HG03439 (cell line): ENCODE measurements at regions not wholly inside any gene's neighbourhood (a gene's known extent, or its start where the extent isn't known, plus 50 kb on each side); places are given as distances from the start of the nearest gene placed in this dataset.

ENCODE experiments used
- ATAC-seq: cut with Tn5 transposase; IDR thresholded peaks from one replicate; pipeline ENCODE4 v1.9.1; 2021; ENCODE audit warnings: mild to moderate bottlenecking, moderate library complexity; ENCODE audit not compliant: unreplicated experiment

DNA sequence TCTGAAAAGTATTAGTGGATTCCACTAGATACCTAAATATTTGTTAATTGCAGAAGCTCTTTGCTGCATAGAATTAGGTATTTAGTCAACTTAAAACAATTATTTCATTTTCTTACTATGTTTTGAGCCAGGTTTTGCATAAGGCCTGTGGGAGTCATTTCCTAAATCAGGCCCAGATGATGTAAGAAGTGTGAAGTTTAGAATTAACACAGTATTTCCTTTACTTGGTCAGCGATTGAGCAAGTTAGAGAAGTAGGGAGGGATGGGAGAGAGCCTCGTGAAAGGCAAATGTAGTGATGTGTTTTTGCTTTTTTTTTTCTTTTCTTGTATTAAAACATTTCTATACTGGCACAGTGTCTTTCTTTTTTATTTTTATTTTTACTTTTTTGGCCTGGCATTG lies 711.1 kb downstream of the HDGFL1 start:
- ATAC-seq, result no peak

DNA sequence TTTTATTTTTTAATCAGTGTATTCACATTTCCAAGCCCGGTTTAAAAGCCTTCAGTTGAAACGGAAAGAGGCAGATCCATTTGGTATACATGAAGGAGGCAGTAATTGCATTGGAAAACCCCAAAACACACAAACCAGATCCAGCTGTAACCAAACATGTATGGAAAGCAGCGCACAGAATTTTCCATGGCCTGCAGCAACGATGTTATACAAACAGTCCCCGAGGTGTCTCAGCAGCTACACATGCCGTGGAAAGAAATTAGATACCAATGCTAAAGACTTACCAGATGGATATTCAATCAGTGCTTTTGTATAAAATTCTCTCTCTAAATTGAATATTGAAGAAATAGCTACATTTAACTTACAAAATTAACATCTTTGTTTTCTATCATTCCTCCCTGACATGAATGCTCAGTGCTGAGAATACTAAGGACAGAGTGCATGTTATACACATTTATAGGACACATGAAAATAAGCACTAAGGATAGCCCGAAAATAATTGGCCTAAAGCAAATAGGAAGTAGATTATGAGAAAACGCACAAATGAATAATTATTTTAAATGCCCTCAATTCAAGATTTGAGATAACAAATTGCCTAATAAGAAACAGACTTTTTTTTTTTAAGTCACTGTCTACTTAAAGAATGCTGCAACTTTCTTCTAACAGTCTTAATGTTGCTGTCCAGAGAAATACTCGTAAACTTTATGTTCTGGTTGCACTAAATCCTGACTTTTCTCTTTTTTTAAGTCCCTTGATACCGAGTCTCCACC lies 713.1 kb downstream of the HDGFL1 start:
- ATAC-seq, result no peak

DNA sequence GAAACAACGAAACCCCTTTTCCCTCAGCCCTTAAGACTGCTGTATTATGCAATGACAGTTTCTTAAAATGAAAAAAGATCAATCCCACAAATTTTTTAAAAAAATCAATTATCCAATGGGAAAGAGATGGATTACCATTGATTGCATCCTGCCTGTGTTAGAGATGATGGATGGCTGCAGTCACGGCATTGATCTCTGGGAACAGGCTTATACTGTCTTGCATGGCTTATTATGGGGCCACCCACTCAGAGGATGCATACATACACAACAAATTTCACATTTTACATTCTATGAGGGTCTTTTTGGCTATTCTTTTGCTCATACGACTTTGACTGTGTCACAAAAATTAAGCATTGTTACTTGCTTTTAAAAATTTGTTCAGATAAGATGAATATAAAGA lies 724.3 kb downstream of the HDGFL1 start:
- no peak for ATAC-seq

DNA sequence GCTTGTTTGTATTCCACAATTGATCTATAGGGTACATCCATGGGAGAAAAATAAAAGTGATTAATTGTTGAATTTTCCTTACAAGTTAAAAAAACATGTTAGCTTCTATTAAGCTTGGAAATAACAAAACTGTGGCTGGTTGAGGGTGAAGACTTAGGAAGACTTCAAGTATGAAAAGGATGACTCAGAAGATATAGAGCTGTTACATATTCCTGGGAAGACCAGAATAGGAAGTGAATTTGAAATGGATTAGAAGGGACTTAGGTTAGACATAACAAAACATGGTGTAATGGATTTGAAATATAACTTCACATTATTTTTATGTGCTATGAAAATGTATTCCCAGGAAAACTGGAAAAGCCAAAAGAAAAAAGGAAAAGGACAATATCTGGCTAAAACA lies 732.2 kb downstream of the HDGFL1 start:
- no peak for ATAC-seq

DNA sequence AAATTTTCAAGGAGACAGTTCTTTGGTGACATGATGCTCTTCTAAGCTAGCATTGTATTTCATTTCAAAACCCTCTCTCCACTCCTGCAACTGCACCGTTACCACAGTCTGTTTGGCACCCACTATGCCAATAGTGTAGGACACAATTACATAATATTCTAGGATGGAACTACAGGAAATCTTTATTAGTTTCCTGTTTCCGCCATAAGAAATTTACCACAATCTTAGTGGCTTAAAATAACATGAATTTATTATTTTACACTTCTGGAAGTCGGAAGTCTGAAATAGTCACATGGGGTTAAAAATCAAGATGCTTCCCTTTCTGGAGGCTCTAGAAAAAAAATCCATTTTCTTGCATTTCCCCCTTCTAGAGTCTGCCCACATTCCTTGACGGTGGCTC lies 733.1 kb downstream of the HDGFL1 start:
- no peak for ATAC-seq

DNA sequence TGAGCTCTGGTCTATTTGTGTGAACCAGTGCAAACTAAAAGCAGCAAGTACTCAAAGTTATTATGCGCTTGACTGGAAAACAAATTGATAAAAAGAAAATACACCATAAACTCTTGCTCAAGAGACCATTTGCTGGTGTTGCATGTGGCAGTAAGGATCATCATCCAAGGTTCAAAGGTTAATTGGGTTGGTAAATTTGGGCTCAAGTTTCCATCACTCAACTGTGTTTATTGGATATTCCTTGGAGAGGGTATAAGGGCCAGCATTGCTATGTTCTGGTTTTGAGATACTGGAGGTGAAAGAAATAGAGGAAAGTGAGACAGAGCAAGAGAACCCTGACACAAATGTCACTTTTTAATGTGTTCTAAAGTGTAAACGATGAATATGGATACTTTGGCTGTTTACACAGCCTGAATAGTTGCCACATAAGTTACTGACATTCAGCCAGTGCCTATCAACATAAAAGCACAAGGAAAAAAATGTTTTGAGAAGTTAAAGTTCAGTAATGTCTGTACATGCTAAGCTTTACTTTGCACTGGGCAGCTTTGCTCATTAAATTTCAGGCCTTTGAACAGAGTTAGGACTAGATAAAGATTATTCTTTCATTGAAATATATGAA lies 736.1 kb downstream of the HDGFL1 start:
- no peak for ATAC-seq

DNA sequence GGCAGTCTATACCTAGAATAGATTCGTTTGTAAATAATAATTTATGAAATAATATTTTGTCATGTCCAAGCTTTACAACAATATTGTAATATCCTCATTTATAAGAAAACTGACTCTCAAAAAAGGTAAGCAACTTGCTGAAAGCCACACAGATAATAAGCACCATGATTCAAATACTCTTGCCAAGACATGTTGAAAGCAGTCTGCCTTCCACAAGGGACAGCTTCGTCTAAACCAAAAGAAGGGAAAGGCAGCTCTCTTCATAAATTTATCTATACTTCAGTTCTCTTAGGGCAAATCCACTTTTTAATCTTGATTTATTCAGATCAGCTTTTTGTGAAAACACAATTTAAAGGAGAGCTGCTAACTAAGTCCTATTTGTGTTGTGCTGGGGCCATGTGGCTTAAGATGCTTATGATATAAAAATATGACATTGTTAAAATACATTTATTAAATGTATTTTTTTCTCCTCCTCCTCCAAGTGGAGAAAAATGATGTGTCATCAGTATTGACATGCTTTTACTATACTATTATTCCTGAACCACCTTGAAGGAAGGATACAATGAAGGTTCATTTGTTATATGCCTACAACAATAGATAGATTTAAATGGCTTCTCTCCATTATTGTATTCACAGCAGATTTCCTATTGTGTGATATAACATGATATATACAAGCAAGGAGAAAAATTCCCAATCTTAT lies 737.0 kb downstream of the HDGFL1 start:
- ATAC-seq, result no peak

DNA sequence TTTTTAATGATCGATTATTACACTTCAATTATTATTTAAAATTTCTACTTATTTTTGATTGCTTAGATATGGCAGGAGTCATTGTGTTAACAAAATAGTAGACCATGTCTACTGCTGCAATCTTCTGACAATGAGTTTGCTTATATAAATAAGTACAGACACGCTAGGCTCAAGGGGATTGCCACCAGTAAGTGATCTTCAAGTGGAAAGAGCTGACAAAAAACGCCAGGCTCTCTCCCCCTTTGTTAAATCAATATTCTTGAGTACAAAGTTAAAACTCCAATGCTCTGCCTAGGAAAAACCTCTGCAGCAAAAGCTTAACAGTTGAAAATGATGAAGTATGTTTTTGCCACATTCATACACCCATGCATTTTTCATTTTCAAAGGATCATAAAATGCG lies 738.1 kb downstream of the HDGFL1 start:
- ATAC-seq, result no peak

DNA sequence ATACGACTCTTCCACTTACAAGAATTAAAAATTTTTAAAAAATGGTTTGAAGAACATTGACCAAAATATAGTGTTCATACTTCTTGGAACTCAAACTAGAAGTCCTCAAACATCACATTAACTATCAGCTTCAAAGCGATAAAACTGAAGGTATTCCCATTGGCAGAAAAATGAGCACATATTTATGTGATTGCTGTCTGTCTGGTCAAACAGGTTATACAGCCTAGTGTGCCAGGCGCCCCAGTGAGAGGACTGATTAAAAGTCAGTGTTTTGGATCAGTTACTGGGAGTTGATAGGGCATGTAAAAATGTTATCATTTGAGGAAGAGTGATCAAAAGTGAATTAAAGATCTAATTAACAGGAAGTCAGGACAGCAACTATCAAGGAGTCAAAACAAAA lies 738.8 kb downstream of the HDGFL1 start:
- ATAC-seq, result no peak

DNA sequence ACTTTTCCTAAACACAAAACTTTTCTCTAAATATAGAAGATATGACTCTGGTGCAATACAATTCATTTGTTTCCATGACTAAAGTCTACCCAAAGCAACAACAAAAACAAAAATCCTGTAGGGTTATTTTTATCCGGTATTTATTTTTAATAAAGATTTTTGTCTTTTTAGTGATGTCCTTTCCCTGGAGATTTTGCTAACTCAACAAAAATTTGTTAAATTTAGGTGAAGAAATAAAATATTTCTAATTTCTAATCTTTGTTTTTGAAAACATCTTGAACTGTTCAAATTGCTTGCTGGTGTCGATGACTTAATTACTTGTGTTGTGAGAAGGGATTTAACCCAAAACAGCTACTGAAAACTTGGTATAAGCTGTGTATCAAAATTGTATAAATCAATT lies 741.8 kb downstream of the HDGFL1 start:
- ATAC-seq, result no peak

DNA sequence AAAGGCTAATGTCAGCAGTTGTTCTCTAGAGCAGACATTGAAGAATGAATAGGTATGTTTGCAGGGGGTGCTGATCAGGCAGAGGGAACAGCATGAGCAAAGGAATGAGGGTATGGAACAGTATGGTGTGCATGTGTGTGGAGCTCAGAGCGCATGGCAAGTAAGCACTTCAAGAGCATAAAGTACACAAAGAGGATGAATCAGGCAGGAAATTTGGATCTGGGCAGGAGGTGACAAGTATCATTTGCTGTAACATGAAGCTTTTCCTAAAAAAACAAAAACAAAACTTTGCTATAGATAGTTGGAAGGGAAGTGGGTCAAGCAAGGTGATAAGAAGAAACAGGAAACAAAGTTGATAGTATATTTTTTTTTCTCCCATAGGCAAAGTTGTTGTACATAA lies 746.8 kb downstream of the HDGFL1 start:
- no peak for ATAC-seq

DNA sequence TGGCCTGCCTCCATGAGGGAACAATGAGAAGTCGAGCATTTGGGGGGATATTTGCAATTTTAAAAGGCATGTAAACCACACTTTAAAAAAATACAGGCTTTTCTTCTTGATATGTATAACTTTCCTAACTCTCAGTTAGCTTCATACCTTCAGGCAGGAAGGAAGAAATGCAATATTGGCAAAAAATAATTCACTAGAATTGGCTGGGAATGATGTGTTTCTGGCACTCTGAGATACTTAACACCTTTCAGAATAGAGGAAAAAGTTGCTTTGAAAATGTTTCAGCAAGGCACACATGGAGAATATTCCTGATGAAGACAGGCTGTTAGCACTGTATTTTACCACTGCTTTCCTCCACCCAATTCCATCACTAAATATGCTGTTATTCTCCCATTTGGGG lies 747.6 kb downstream of the HDGFL1 start:
- no peak for ATAC-seq

DNA sequence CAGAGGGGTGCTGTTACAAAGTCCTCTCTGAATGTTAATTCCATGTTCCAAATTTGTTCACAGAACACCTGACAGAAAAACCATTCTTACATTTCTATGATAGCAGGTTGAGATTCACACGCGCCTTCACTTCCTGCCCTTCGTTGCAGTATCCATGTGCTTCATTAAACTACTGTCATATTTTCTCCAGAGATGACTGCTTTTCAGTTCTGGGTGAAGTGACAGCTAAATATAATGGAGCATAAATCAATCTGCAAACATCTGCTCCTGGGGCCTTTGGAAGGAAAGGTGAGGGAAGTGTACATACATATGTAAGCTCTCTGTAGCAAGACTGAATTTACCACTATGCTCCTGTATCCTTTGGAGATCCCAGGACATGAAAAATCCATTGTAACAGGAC lies 750.2 kb downstream of the HDGFL1 start:
- ATAC-seq, result no peak

DNA sequence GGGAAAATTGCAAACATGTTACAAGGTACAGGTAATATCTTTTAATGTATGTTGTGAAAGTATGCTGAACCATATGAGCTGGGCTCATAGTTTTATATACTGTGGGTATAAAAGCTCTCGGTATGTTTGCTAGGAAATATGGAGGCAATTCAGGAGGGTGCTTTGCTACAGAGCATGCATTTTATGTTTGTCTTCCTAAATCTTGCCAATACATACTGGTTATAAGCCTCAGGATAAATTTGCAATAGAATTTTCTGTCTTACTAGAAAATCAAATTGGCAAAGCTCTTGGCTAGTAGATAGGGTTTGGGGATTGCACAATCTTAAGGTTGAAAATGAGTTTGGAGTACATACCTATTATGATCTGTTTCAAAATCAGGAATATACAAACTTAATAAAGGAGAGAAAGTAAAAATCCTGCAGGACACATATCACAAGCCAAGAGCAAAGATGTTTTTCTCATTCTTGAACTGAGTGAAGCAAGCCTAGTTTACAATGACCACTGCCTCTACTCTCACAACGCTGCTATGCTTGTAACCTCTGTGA lies 751.2 kb downstream of the HDGFL1 start:
- ATAC-seq, result no peak

DNA sequence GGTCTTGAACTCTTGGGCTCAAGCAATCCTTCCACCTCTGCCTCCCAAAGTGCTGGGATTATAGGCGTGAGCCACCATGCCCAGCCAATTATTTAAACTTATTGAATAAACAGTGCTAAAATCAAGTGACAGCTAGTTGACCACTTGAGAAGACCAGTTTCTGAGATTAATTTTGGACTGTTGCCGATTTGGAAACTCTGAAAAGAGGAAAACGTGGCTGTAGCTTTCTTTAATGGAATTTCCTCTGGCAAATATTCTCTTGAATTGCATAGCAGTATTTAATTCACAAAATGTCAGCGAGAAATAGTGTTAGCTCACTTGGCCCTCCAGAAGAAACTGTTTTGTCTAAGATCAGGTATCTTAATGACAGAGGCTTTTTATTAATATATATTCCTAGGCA lies 754.5 kb downstream of the HDGFL1 start:
- no peak for ATAC-seq

DNA sequence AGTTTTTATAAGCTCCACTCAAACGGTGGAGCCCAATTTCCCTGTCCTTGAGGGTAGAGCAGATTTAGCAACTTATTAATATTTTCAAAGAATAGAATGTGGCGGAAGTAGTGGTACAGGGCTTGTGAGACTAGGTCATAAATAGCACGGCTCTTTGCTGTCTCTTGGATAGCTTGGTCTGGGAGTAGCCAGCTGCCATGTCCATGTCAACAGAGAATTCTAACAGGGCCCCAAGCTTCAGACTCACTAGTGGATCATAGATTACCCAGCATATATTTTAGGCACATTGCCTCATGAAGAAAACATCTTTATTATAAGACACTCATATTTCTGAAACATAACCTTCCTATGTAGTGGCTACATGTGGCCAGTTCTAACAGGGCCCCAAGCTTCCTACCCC lies 755.7 kb downstream of the HDGFL1 start:
- ATAC-seq, result no peak

DNA sequence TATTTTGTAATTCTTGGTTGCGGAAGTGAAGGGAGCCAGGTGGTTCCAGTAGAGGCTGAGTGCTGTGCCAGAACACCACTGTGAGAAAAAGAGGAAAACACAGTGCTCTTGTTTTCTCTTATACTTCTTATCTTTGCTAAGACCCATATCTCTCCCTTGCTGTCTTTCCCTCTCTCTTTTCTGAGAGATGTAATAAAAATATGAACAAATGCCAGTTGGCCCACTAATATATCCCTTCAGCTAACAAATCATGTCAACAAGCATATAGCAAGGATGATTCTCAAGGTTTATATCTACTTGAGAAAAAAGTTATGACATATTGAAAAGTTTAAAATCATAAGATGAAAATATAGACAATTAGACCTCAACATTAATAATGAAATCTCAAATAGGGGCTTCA lies 758.3 kb downstream of the HDGFL1 start:
- no peak for ATAC-seq

DNA sequence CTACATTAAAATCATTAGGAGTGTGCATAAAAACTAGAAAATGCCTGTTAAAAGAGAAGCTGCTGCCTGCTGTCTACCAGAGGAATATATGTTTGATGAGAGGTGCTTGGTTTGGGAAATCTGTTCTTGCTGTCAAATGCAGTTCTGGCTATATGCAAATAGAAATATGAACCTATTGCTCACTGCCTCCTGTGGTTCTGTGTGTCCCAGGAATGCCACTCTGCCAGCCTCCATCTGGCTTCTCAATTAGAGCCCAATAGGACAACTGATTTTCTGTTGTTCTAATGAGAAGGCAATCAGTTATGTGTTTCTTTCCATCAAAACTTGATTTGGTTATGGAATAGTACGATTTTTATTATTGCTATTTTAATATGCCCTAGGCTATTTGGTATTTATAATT lies 759.7 kb downstream of the HDGFL1 start:
- ATAC-seq, result no peak

DNA sequence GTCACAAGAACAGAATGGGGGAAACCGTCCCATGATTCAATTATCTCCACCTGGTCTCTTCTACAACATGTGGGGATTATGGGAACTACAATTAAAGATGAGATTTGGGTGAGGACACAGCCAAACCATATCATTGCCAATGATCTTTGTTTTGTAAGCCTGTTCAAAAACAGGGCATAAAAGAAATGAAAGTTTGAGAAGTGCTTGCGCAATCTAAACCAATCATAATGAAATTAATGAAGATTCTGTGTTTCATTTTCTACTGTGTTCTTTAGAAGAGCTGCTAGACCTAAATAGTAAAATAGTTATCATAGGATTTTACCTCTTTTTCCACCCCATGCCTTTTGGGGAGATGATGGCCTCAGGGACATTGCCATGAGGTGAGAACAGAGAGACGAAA lies 761.3 kb downstream of the HDGFL1 start:
- no peak for ATAC-seq

DNA sequence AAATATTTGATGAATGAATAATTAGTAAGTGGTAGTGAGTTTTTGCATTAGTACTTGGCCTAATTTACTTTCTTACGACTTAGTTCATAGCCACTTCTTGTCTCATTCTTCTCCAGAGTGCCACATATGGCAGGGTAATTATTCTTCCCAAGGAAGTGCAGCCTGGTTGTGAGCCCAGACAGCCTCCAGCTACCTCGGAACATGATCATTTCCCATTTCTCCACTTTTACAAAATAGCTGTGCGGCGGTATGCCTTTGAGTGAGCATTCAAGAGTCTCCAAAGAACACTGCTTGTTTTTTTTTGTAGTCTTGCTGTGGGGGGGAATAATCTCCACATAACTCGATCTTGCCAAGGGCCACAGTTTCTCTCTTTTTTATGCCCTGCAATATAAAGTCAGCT lies 765.0 kb downstream of the HDGFL1 start:
- no peak for ATAC-seq

DNA sequence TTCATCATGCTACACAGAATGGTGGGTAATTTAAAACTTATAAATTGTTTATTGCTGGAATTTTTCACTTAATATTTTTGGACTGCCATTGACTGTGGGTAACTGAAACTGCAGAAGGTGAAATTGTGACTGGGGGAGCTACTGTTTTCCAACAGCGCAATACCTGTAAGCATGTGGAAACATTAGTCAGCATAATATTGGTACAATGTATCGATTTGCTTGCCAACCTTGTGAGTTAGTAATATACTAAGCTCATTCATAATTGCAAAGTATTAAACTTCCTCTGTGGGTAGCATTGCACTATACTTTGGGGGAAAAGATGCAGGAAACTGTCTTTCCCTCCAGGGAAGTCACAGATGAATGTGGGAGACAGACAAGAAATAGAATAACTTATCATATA lies 766.5 kb downstream of the HDGFL1 start:
- no peak for ATAC-seq

DNA sequence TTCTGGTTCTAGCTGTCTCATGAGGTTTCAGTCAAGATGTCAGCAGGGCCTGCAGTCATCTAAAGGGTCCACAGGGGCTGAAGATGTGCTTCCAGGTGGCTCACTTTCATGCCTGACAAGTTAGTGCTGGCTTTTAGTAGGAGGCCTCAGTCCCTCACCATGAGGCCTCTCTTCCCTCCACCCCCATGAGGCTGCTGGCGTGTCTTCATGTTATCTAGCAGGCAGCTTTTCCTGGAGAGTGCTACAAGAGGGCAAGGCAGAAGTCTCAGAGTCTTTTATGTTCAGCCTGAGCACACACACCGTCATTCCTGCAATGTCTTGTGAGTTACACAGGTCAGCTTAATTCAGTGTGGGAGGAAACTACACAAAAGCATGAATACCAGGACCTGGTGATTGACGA lies 769.9 kb downstream of the HDGFL1 start:
- no peak for ATAC-seq
